Natural killer cell (primary cell): ENCODE measurements at regions not wholly inside any gene's neighbourhood (a gene's known extent, or its start where the extent isn't known, plus 50 kb on each side); places are given as distances from the start of the nearest gene placed in this dataset.

Experiments
- ATAC-seq, 3 donors: fragments of 150-1000 bp in 2 of 3; fragments of 200-7000 bp in 1 of 3; cut with Tn5 transposase; 1 replicate in 1 of 3; 2 replicates in 2 of 3; pipeline ENCODE4 v1.10.0; 2021; ENCODE audit warnings: mild to moderate bottlenecking in 2 of 3, moderate library complexity in 2 of 3
- DNase-seq, 2 donors: peaks; one replicate each; pipeline versions ENCODE4 v3.0.0 to v3.0.0-alpha.2; 2013 to 2021; ENCODE audit warnings: mixed read lengths in 1 of 2
- H3K27ac ChIP-seq: one replicate; pipeline ENCODE4 v1.5.1; 2013; ENCODE audit warnings: mild to moderate bottlenecking, low read length
- H3K27me3 ChIP-seq: one replicate; pipeline ENCODE4 v1.6.1; 2013; ENCODE audit warnings: low read length; ENCODE audit not compliant: control insufficient read depth, insufficient read depth
- H3K36me3 ChIP-seq: one replicate; pipeline ENCODE4 v1.6.1; 2013; ENCODE audit warnings: low read length; ENCODE audit not compliant: control insufficient read depth, insufficient read depth
- H3K4me1 ChIP-seq: one replicate; pipeline ENCODE4 v1.6.1; 2013; ENCODE audit warnings: low read length; ENCODE audit not compliant: control insufficient read depth, insufficient read depth
- H3K4me3 ChIP-seq: one replicate; pipeline ENCODE4 v1.5.1; 2013; ENCODE audit warnings: low read length
- H3K9me3 ChIP-seq: one replicate; pipeline ENCODE4 v1.6.1; 2013; ENCODE audit warnings: low read length; ENCODE audit not compliant: control insufficient read depth, insufficient read depth
- H3K27ac Mint-ChIP-seq, 2 donors: one replicate each; pipeline ENCODE4 v1.8.0; 2022; ENCODE audit warnings: mild to moderate bottlenecking in 2 of 2, mixed read lengths in 2 of 2, moderate library complexity in 1 of 2
- H3K27me3 Mint-ChIP-seq, 2 donors: one replicate each; pipeline ENCODE4 v1.8.0; 2022; ENCODE audit warnings: low read depth in 2 of 2, mixed read lengths in 2 of 2
- H3K36me3 Mint-ChIP-seq: one replicate; pipeline ENCODE4 v1.8.0; 2022; ENCODE audit warnings: mixed read lengths
- H3K4me1 Mint-ChIP-seq, 2 donors: one replicate each; pipeline ENCODE4 v1.8.0; 2022; ENCODE audit warnings: mixed read lengths in 2 of 2
- H3K4me3 Mint-ChIP-seq: one replicate; pipeline ENCODE4 v1.8.0; 2022; ENCODE audit warnings: mild to moderate bottlenecking, moderate library complexity, mixed read lengths
- H3K9me3 Mint-ChIP-seq, 2 donors: one replicate each; pipeline ENCODE4 v1.8.0; 2022; ENCODE audit warnings: mixed read lengths in 2 of 2
- WGBS: methylation state at CpG from one replicate; pipeline ENCODE4 v1.1.7; 2013; ENCODE audit warnings: missing lambda C conversion rate; ENCODE audit not compliant: insufficient coverage; 5-methylcytosine and 5-hydroxymethylcytosine counted together
- intact Hi-C: fragments of 100-400 bp; cut with micrococcal nuclease; formaldehyde crosslinking; loops from one replicate; pipeline ENCODE4 v1.14.2; 2022
- TF ChIP-seq, protein P1 (sequence below): fragments of 200-600 bp; IDR thresholded peaks from one replicate; pipeline ENCODE4 v1.8.0; 2022; ENCODE audit warnings: antibody characterized with exemption

DNA sequence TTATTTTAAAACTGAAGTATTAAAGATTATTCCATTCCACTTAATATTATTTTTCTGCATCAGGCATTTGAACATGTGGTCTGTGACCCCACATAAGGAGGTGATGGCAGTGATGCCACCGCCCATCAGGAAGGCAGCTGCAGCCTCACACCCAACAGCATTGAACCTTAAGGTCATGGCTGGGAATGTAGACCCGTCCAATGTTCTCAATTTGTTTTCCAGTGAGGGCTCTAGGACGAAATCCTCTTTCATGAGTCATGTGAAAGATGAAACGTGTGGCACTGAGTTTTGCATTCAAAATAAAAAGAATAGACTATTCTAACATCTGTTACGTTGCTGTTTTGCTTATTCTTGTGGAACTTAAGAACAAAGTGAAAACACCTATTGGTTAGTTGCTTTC, 74.5 kb upstream of the ANKRD10 start:
- H3K9me3 Mint-ChIP-seq = no peaks in the 10 kb centered on the region
- Histone ChIP-seq H3K36me3 (no peaks in the 10 kb centered on the region), H3K4me3 (no peak overlapping the region), H3K27me3 (peaks cover 3% of the 10 kb centered on the region), H3K9me3 (no peaks in the 10 kb centered on the region), H3K4me1 (no peaks in the 10 kb centered on the region), H3K27ac (no peak overlapping the region)
- DNase-seq (no peak), ATAC-seq (no peak)
- peaks cover 15 to 36% of the 10 kb centered on the region in 2 donors for H3K27me3 Mint-ChIP-seq
- no peak overlapping the region for H3K4me3 Mint-ChIP-seq
- intact Hi-C loops = no loop called here
- 82% methylated on average over 5 of the region's 5 CpGs for WGBS
- H3K4me1 Mint-ChIP-seq = no peaks in the 10 kb centered on the region
- no peak overlapping the region for H3K27ac Mint-ChIP-seq
- TF ChIP-seq, protein P1, sequence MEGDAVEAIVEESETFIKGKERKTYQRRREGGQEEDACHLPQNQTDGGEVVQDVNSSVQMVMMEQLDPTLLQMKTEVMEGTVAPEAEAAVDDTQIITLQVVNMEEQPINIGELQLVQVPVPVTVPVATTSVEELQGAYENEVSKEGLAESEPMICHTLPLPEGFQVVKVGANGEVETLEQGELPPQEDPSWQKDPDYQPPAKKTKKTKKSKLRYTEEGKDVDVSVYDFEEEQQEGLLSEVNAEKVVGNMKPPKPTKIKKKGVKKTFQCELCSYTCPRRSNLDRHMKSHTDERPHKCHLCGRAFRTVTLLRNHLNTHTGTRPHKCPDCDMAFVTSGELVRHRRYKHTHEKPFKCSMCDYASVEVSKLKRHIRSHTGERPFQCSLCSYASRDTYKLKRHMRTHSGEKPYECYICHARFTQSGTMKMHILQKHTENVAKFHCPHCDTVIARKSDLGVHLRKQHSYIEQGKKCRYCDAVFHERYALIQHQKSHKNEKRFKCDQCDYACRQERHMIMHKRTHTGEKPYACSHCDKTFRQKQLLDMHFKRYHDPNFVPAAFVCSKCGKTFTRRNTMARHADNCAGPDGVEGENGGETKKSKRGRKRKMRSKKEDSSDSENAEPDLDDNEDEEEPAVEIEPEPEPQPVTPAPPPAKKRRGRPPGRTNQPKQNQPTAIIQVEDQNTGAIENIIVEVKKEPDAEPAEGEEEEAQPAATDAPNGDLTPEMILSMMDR = no peak
- H3K36me3 Mint-ChIP-seq = no peaks in the 10 kb centered on the region

DNA sequence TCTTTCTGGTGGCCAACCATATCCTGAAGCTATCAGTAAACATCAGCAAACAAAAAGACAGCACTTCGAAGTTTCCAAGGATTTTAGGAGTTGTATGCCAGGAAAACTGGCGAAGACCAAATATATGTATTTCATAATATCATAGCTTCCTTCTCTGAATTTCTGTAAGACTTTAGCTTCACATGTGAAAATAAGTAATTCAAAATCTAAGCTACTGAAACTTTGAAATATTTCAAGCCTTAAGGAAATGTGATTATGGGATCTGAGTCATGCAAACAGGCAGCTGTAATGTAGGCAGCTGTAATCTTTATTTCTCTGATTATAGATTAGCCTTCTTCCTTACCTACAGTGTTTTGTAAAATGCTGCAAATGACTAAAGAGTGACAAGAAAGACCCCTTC, 70.7 kb upstream of the ANKRD10 start:
- WGBS = 86% methylated on average over 1 of the region's 2 CpGs

DNA sequence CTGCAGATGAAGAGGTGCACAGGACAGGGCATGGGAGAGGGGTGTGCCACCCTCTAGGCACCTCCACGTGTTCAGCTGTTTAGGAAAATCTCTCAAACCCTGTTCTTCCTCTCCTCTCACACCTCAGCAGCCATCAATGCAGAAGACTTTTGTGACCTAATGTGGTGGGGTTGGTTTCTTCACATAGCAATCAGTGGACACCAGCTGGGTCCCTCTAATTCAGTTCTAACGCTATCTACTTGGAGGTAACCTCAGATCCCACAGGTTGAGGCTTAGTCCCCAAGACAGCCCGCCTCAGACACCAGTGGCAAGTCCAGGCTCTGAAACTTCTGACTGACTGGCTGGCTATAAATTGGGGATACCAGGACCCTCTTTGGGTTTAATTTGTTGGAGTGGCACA, 69.9 kb upstream of the ANKRD10 start:
- Mint-ChIP-seq H3K4me1 (no peaks in the 10 kb centered on the region), H3K4me3 (no peak overlapping the region), H3K27me3 (peaks cover 28 to 61% of the 10 kb centered on the region in 2 donors)

More for the DNA sequence above, 70.7 kb upstream of the ANKRD10 start:
- H3K9me3 Mint-ChIP-seq = no peaks in the 10 kb centered on the region
- Histone ChIP-seq H3K36me3 (no peaks in the 10 kb centered on the region), H3K27ac (no peak overlapping the region), H3K4me3 (no peak overlapping the region), H3K4me1 (no peaks in the 10 kb centered on the region), H3K9me3 (no peaks in the 10 kb centered on the region), H3K27me3 (no peaks in the 10 kb centered on the region)
- H3K27me3 Mint-ChIP-seq = peaks cover 22 to 61% of the 10 kb centered on the region in 2 donors
- no peak overlapping the region for H3K4me3 Mint-ChIP-seq
- TF ChIP-seq, protein P1 = no peak
- no peak for ATAC-seq
- no peaks in the 10 kb centered on the region for H3K36me3 Mint-ChIP-seq
- intact Hi-C loops = no loop called here
- H3K27ac Mint-ChIP-seq = no peak overlapping the region
- no peak for DNase-seq
- H3K4me1 Mint-ChIP-seq = no peaks in the 10 kb centered on the region

GRCh38 chr13:110984381-110984780, 69.5 kb upstream of the ANKRD10 start:
- no peak overlapping the region for H3K27ac Mint-ChIP-seq

More for the DNA sequence above, 69.9 kb upstream of the ANKRD10 start:
- DNase-seq (no peak), ATAC-seq (no peak)
- Histone ChIP-seq H3K9me3 (no peaks in the 10 kb centered on the region), H3K4me3 (no peak overlapping the region), H3K36me3 (no peaks in the 10 kb centered on the region), H3K27me3 (no peaks in the 10 kb centered on the region), H3K27ac (no peak overlapping the region), H3K4me1 (no peaks in the 10 kb centered on the region)
- Mint-ChIP-seq H3K9me3 (no peaks in the 10 kb centered on the region), H3K36me3 (no peaks in the 10 kb centered on the region), H3K27ac (no peak overlapping the region)
- 78% methylated on average over 2 of the region's 3 CpGs for WGBS
- intact Hi-C loops = no loop called here
- TF ChIP-seq, protein P1 = no peak

More at GRCh38 chr13:110984381-110984780, 69.5 kb upstream of the ANKRD10 start:
- Histone ChIP-seq H3K4me1 (no peaks in the 10 kb centered on the region), H3K27me3 (no peaks in the 10 kb centered on the region), H3K36me3 (no peaks in the 10 kb centered on the region), H3K27ac (no peak overlapping the region), H3K9me3 (no peaks in the 10 kb centered on the region), H3K4me3 (no peak overlapping the region)
- ATAC-seq = no peak
- DNase-seq = no peak
- intact Hi-C loops = no loop called here
- 76% methylated on average over 5 of the region's 5 CpGs for WGBS
- Mint-ChIP-seq H3K36me3 (no peaks in the 10 kb centered on the region), H3K27me3 (peaks cover 28 to 64% of the 10 kb centered on the region in 2 donors), H3K9me3 (no peaks in the 10 kb centered on the region), H3K4me3 (no peak overlapping the region), H3K4me1 (no peaks in the 10 kb centered on the region)
- TF ChIP-seq, protein P1 = no peak
